NB4 (cell line): ENCODE measurements at regions not wholly inside any gene's neighbourhood (a gene's known extent, or its start where the extent isn't known, plus 50 kb on each side); places are given as distances from the start of the nearest gene placed in this dataset.
A peak's percentile ranks its signal among the peaks of the same experiment; 100 is the strongest.
"Not testable (repeated sequence)": the region's sequence is repeated elsewhere in the genome, so short reads cannot be mapped to it uniquely, and the experiment has no call there.

ENCODE experiments used
- DNase-seq: peaks from one replicate; pipeline ENCODE4 v3.0.0; 2010; ENCODE audit warnings: low read depth
- H3K4me3 ChIP-seq: one replicate; pipeline ENCODE4 v1.5.1; 2011; ENCODE audit warnings: mild to moderate bottlenecking, low read depth, low read length, moderate library complexity
- CTCF ChIP-seq: IDR thresholded peaks from one replicate; pipeline ENCODE4 v1.5.1; 2012; ENCODE audit warnings: low read depth, low read length
- MAX ChIP-seq: IDR thresholded peaks from 2 replicates; pipeline ENCODE4 v1.6.1; 2011; ENCODE audit warnings: low read depth, low read length
- MYC ChIP-seq: IDR thresholded peaks from 2 replicates; pipeline ENCODE4 v1.6.1; 2011; ENCODE audit warnings: low read depth, low read length
- POLR2A ChIP-seq: IDR thresholded peaks from 2 replicates; pipeline ENCODE4 v1.6.1; 2011; ENCODE audit warnings: mild to moderate bottlenecking; ENCODE audit not compliant: insufficient read length; ENCODE audit errors: extremely low read depth

GRCh38 chr7:51446356-51446755 lies 129.7 kb upstream of the COBL start:
- no peak for TF ChIP-seq MYC
- TF ChIP-seq POLR2A = no peak
- no peak for TF ChIP-seq CTCF
- no peak for TF ChIP-seq MAX
- no peak for DNase-seq
- no peak overlapping the region for H3K4me3 ChIP-seq

- no peak for DNase-seq
- no peak overlapping the region for H3K4me3 ChIP-seq
- no peak for TF ChIP-seq CTCF
- TF ChIP-seq POLR2A = no peak
- no peak for TF ChIP-seq MAX
- TF ChIP-seq MYC = no peak
These were observed 128.3 kb upstream of the COBL start for GRCh38 chr7:51444936-51445335.

GRCh38 chr7:51430480-51431086 lies 114.0 kb upstream of the COBL start:
- H3K4me3 ChIP-seq = no peak overlapping the region
- TF ChIP-seq CTCF (peak; percentile 72), MAX (no peak), MYC (no peak), POLR2A (no peak)
- DNase-seq = peak; percentile 74

GRCh38 chr7:51428217-51428887 lies 111.7 kb upstream of the COBL start:
- no peak overlapping the region for H3K4me3 ChIP-seq
- DNase-seq = no peak
- TF ChIP-seq MAX (no peak), MYC (no peak), CTCF (peak; percentile 14), POLR2A (no peak)

- no peak overlapping the region for H3K4me3 ChIP-seq
- TF ChIP-seq MAX (no peak), MYC (no peak), CTCF (no peak), POLR2A (no peak)
- no peak for DNase-seq
These were observed 109.6 kb upstream of the COBL start for GRCh38 chr7:51426163-51426562.

GRCh38 chr7:51409934-51410333 lies 93.3 kb upstream of the COBL start:
- DNase-seq = not testable (repeated sequence)

GRCh38 chr7:51397608-51398007 lies 81.0 kb upstream of the COBL start:
- DNase-seq, H3K4me3 ChIP-seq: not testable (repeated sequence)

More at GRCh38 chr7:51409934-51410333, 93.3 kb upstream of the COBL start:
- H3K4me3 ChIP-seq = not testable (repeated sequence)

GRCh38 chr7:51393003-51393402 lies 76.4 kb upstream of the COBL start:
- H3K4me3 ChIP-seq = not testable (repeated sequence)
- DNase-seq = peak; percentile 25

GRCh38 chr7:51389952-51390351 lies 73.3 kb upstream of the COBL start:
- not testable (repeated sequence) for H3K4me3 ChIP-seq, DNase-seq

- not testable (repeated sequence) for H3K4me3 ChIP-seq, DNase-seq
These were observed 72.7 kb upstream of the COBL start for GRCh38 chr7:51389216-51389812.
